OCI-LY1 (cell line): ENCODE measurements at regions not wholly inside any gene's neighbourhood (a gene's known extent, or its start where the extent isn't known, plus 50 kb on each side); places are given as distances from the start of the nearest gene placed in this dataset.

Source experiments
- H2AFZ ChIP-seq: fragments of 200-600 bp; sonication (generic), shearing (Covaris generic); 2 replicates; pipeline ENCODE4 v1.6.0; 2014; ENCODE audit warnings: antibody characterized with exemption, mild to moderate bottlenecking, low read length
- H3F3A ChIP-seq: fragments of 200-600 bp; sonication (generic), shearing (Covaris generic); 2 replicates; pipeline ENCODE4 v1.6.0; 2014; ENCODE audit warnings: mild to moderate bottlenecking, antibody characterized with exemption, low read length, moderate library complexity; ENCODE audit not compliant: insufficient read depth
- H3K27ac ChIP-seq: fragments of 200-600 bp; sonication (generic); 2 replicates; pipeline ENCODE4 v1.5.1; 2014; ENCODE audit warnings: low read length, mixed run types, mild to moderate bottlenecking, low read depth; ENCODE audit not compliant: poor library complexity, severe bottlenecking
- H3K27me3 ChIP-seq: fragments of 200-600 bp; sonication (generic); 2 replicates; pipeline ENCODE4 v1.6.0; 2014; ENCODE audit warnings: antibody characterized with exemption, mild to moderate bottlenecking, low read length, moderate library complexity; ENCODE audit not compliant: insufficient read depth
- H3K36me3 ChIP-seq: fragments of 200-600 bp; sonication (generic); 2 replicates; pipeline ENCODE4 v1.6.1; 2014; ENCODE audit warnings: mild to moderate bottlenecking, antibody characterized with exemption, low read length, moderate library complexity, mixed read lengths; ENCODE audit not compliant: insufficient read depth
- H3K4me1 ChIP-seq: fragments of 200-600 bp; sonication (generic); 2 replicates; pipeline ENCODE4 v1.5.1; 2014; ENCODE audit warnings: mild to moderate bottlenecking, low read length, moderate library complexity; ENCODE audit not compliant: insufficient read depth, severe bottlenecking
- H3K4me2 ChIP-seq: fragments of 200-600 bp; sonication (generic), shearing (Covaris generic); 2 replicates; pipeline ENCODE4 v1.6.1; 2014; ENCODE audit warnings: low read length
- H3K4me3 ChIP-seq: fragments of 200-600 bp; sonication (generic); 2 replicates; pipeline ENCODE4 v1.5.1; 2014; ENCODE audit warnings: low read length, low read depth, mild to moderate bottlenecking, mixed read lengths; ENCODE audit not compliant: poor library complexity, severe bottlenecking
- H3K79me2 ChIP-seq: fragments of 200-600 bp; shearing (Covaris generic); 2 replicates; pipeline ENCODE4 v1.6.1; 2016; ENCODE audit warnings: mixed run types, low read length, mixed read lengths; ENCODE audit not compliant: insufficient read depth
- H3K9ac ChIP-seq: fragments of 200-600 bp; sonication (generic), shearing (Covaris generic); 2 replicates; pipeline ENCODE4 v1.6.1; 2014; ENCODE audit warnings: mild to moderate bottlenecking, low read length, mixed read lengths
- H3K9me2 ChIP-seq: fragments of 200-600 bp; sonication (generic), shearing (Covaris generic); 2 replicates; pipeline ENCODE4 v1.6.1; 2014; ENCODE audit warnings: low read depth, mild to moderate bottlenecking, low read length, mixed read lengths
- H3K9me3 ChIP-seq: fragments of 200-600 bp; shearing (Covaris generic); 2 replicates; pipeline ENCODE4 v1.6.1; 2014; ENCODE audit warnings: low read length, mixed read lengths
- H4K20me1 ChIP-seq: fragments of 200-600 bp; sonication (generic), shearing (Covaris generic); 2 replicates; pipeline ENCODE4 v1.6.0; 2016; ENCODE audit warnings: mild to moderate bottlenecking, low read length; ENCODE audit not compliant: insufficient read depth
- CTCF ChIP-seq: fragments of 200-600 bp; sonication (generic), shearing (Covaris generic); IDR thresholded peaks from 2 replicates; pipeline ENCODE4 v1.5.1; 2017; ENCODE audit warnings: mild to moderate bottlenecking, antibody characterized with exemption, low read length, moderate library complexity, mixed read lengths
- EZH2 ChIP-seq: fragments of 200-600 bp; sonication (generic), shearing (Covaris generic); IDR thresholded peaks from 2 replicates; pipeline ENCODE4 v1.8.0; 2017; ENCODE audit warnings: borderline replicate concordance, mixed run types, mild to moderate bottlenecking, antibody characterized with exemption, low read length, moderate library complexity, mixed read lengths

- H3K27ac ChIP-seq: no peak overlapping the region
- H3K27me3 ChIP-seq: no peaks in the 10 kb centered on the region
- H3K4me3 ChIP-seq: no peak overlapping the region
- H3K9me3 ChIP-seq: no peaks in the 10 kb centered on the region
- H3K79me2 ChIP-seq: no peaks in the 10 kb centered on the region
- H3K36me3 ChIP-seq: no peaks in the 10 kb centered on the region
- H3K4me2 ChIP-seq: no peak overlapping the region
- H3K9ac ChIP-seq: no peak overlapping the region
- H4K20me1 ChIP-seq: no peaks in the 10 kb centered on the region
- no peaks in the 10 kb centered on the region for H3K4me1 ChIP-seq
- no peak for TF ChIP-seq CTCF
- TF ChIP-seq EZH2: no peak
- no peak overlapping the region for H2AFZ ChIP-seq
- H3K9me2 ChIP-seq: no peaks in the 10 kb centered on the region
- no peaks in the 10 kb centered on the region for H3F3A ChIP-seq
Measured at GRCh38 chr5:109619606-109620005, 70.1 kb upstream of the MAN2A1 start.

- no peak for TF ChIP-seq CTCF
- TF ChIP-seq EZH2: no peak
- no peak overlapping the region for H3K4me3 ChIP-seq
- H3K9ac ChIP-seq: no peak overlapping the region
- H3K27ac ChIP-seq: no peak overlapping the region
- H3K9me3 ChIP-seq: no peaks in the 10 kb centered on the region
- H2AFZ ChIP-seq: no peak overlapping the region
- H3F3A ChIP-seq: no peaks in the 10 kb centered on the region
- no peaks in the 10 kb centered on the region for H3K36me3 ChIP-seq
- no peaks in the 10 kb centered on the region for H4K20me1 ChIP-seq
- H3K79me2 ChIP-seq: no peaks in the 10 kb centered on the region
- H3K27me3 ChIP-seq: no peaks in the 10 kb centered on the region
- H3K4me1 ChIP-seq: no peaks in the 10 kb centered on the region
- H3K4me2 ChIP-seq: no peak overlapping the region
- H3K9me2 ChIP-seq: no peaks in the 10 kb centered on the region
Measured at GRCh38 chr5:109619021-109619460, 70.7 kb upstream of the MAN2A1 start.

GRCh38 chr5:109614981-109615380 is 74.7 kb upstream of the MAN2A1 start:
- Histone ChIP-seq H4K20me1 (no peaks in the 10 kb centered on the region), H3K27ac (no peak overlapping the region), H3K9ac (no peak overlapping the region), H3K79me2 (no peaks in the 10 kb centered on the region), H3K4me3 (no peak overlapping the region), H3K9me2 (no peaks in the 10 kb centered on the region), H3K4me2 (no peak overlapping the region), H3K27me3 (no peaks in the 10 kb centered on the region), H3F3A (no peaks in the 10 kb centered on the region), H3K9me3 (no peaks in the 10 kb centered on the region), H3K36me3 (no peaks in the 10 kb centered on the region), H3K4me1 (no peaks in the 10 kb centered on the region), H2AFZ (no peak overlapping the region)
- no peak for TF ChIP-seq CTCF
- no peak for TF ChIP-seq EZH2
